NK-92 treated with Interleukin-12 subunit alpha and Interleukin-12 subunit beta, amount 100 ng/mL, for 24 hours (cell line): ENCODE measurements at regions not wholly inside any gene's neighbourhood (a gene's known extent, or its start where the extent isn't known, plus 50 kb on each side); places are given as distances from the start of the nearest gene placed in this dataset.
"Not testable (repeated sequence)": the region's sequence is repeated elsewhere in the genome, so short reads cannot be mapped to it uniquely, and the experiment has no call there.

Source experiments
- DNase-seq: peaks from one replicate; lab custom pipeline; 2025; lab: John Stamatoyannopoulos, UW

DNA sequence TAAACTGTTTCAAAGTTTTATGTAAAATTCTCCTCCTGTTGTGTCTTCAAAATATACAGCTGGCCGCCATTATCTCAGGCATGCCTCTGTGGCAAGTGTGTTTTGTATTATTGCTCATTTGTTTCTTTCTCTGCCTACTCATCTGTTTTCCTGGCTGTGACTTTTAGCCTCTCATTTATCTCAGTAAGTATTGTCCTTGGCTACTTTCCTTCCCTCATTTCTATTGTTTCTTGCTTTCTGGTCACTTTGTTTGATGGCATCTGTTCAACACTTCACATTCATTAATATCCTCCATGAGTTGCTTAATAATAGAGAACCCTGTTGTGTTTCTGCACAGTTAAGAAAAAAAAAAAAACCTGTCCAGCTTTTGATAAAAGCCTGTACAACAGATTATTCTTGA, 869.4 kb downstream of the PCDH17 start:
- DNase-seq: no peak

DNA sequence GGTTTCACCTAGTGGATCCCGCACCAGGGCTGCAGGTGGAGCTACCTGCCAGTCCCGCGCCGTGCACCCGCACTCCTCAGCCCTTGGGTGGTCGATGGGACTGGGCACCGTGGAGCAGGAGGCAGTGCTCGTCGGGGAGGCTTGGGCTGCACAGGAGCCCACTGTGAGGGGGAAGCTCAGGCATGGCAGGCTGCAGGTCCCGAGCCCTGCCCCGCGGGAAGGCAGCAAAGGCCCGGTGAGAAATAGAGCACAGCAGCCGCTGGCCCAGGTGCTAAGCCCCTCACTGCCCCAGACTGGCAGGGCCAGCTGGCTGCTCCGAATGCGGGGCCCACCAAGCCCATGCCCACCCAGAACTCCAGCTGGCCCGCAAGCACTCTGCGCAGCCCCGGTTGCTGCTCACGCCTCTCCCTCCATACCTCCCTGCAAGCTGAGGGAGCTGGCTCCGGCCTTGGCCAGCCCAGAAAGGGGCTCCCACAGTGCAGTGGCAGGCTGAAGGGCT, 872.7 kb downstream of the PCDH17 start:
- not testable (repeated sequence) for DNase-seq

DNA sequence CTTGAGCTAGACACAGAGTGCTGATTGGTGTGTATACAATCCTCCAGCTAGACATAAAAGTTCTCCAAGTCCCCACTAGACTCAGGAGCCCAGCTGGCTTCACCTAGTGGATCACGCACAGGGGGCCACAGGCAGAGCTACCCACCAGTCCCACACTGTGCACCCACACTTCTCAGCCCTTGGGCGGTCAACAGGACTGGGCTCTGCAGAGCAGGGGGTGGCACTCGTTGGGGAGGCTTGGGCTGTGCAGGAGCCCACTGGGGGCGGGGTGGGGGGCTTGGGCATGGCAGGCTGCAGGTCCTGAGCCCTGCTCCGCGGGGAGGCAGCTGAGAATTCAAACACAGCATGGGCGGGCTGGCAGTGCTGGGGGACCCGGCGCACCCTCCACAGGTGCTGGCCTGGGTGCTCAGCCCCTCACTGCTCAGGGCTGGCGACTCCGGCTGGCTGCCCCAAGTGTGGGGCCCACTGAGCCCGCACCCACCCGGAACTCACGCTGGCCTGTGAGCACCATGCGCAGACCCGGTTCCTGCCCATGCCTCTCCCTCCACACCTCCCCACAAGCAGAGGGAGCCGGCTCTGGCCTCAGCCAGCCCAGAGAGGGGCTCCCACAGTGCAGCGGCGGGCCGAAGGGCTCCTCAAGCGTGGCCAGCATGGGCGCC, 873.8 kb downstream of the PCDH17 start:
- not testable (repeated sequence) for DNase-seq

DNA sequence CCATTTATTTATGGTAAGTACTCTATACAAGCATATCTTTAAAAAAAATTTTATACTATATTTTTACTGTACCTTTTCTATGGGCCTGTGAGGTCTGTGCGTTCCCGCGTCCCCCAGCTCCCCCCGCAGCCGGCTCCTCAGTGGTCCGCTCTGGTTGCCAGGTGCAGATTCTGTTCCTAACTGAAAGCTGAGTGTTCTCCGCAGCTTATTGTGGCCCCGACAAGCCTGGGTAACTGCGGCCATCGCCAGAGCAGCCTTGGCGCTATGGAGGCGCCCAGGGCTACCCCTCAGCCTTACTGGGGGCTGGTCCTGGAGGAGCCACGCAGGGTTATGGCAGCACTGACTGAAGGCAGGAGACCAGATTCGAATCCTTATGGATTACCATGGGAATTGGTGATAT, 896.8 kb downstream of the PCDH17 start:
- DNase-seq: no peak

DNA sequence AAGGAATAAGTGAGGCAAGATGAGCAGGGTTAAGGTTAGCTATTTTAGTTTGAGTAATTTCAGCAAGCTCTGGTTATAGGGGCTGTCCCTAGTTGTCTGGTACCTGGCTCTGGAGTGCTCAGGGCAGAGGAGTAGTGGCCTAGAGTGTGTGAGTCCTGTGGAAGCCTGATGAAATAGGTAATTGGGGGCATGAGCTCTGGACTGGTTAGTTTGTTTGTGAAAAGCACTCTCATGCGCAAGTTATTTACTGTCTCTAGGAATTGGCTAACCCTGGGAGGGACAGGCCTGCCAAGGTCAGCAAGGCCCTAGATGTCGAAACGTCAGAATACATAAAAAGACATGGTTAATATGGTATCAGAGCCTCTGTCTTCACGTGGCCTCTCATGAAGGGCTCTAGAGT, 900.1 kb downstream of the PCDH17 start:
- no peak for DNase-seq

DNA sequence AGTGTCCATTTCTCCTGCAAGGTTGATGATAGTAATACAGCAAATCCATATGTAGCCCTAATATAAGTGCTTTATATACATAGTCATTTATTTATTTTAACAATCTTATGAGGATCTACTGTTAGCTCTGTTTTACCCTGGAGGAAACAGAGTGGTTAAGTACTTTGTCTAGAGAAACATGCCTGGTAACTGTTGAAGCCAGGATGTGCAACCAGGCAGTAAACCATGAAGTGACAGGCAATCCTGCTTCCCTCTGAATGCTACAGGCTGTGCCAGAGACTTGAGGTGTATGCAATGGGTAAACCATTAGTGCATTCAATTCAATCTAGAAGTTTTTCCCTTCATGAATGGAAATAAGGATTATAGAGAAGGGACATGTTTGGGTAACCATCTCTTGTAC, 911.0 kb downstream of the PCDH17 start:
- no peak for DNase-seq

DNA sequence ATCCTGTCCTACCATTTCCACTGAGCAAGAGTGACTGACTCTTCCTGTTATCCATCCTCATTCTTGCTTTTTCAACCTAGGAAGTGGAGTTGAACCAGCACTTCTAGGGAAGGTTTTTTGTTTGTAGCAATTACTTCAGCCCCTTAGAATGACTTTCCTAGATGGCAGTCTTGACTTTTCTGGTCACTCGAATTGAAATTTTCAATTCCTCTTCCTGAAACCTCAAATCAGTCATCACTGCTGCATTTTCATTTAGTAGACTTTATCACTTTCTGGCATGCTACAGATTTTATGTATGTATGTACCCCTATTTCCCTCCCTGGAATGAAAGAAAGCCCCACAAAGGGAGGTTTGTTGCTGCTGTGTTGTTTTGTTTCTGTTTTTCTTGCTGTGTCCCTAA, 915.9 kb downstream of the PCDH17 start:
- DNase-seq: no peak

DNA sequence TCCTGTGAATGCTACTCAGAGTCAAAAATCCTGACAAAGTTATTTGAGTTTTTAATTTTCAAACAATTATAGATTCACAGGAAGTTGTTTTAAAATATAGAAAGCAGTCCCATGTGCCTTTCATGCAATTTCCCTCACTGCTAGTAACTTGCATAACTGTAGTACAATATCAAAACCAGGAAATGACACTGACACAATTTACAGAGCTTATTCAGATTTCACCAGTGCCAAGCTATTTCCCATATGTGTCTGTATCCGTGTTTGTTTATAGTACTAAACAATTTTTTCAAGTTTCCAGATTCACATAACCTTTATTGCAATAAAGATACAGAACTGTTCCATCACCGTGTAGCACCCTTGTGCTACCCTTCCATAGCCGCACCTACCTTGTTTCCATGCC, 934.6 kb downstream of the PCDH17 start:
- DNase-seq: no peak

DNA sequence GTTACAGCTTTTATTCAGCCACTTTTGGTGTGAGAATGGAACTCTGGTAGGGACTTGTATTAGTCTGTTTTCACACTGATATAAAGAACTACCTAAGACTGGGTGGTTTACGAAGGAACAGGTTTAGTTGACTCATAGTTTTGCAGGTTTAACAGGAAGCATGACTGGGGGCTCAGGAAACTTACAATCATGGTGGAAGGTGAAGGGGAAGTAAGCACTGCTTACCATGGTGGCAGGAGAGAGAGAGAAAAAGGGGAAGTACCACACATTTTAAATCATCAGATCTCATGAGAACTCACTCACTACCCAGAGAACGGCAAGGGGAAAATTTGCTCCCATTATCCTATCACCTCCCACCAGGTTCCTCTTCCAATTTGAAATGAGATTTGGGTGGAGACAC, 942.2 kb downstream of the PCDH17 start:
- no peak for DNase-seq

DNA sequence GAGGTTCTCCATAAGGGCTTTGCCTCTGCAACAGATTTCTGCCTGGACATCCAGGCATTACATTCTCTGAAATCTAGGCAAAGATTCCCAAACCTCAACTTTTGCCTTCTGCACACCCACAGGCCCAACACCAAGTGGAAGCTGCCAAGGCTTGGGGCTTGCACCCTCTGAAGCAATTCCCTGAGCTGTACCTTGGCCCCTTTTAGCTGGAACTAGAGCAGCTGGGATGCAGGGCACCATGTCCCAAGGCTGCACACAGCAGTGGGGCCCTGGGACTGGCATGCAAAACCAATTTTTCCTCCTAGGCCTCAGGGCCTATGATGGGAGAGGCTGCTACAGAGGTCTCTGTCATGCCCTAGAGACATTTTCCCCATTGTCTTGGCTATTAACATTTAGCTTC, 943.2 kb downstream of the PCDH17 start:
- no peak for DNase-seq

DNA sequence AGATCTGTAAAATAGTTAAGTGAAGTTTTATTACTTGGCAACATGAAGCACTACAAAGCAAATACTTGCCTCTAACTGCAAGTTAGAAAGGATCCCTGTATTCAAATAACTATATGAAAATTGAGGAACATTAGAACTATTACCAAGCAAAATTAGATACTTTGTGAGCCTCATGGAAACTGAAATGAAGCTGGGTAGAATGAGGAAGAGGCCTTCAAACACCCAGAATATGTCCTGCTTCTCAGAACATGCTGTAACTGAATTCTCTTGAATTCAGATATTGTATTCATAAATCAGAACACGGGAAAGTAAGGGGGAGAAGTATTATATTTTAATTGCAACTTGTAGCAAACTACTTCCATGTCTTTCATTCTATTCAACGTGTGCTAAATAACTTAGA, 947.9 kb downstream of the PCDH17 start:
- DNase-seq: no peak

DNA sequence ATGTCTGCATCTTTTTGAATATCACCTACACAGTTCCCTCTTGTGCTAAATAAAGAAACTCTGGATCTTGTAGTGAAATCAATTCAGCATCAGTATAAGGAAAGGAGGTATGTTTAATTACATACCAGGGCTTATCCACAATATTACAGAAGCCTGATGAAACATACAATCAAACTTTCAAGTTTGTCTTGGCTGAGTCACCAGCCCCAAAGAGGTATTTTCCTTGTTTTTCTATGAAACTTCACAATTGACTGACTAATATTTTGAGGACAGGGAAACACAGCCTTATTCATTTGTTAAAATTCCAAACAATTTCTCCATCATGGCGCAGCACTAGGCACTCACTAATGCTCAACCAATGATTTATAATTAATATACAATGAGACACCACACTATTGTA, 952.4 kb downstream of the PCDH17 start:
- no peak for DNase-seq

DNA sequence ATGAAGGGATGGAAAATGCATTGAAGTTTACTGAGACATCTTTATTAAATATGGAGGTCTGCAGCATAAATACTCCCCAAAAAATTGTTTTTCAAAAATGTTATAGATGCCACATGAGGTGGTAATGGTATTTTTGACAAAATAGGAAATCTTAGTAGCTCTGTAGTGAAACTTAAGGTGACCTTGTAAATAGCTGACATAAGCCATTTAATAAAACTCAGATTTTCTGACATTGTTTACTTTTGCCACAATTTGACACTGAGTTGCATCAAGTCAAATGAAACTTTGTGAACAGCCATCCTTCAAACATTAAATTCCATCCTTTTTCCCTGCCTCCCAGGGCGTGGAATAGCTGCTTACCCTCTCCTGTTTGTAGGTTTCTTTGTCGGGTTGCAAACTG, 953.1 kb downstream of the PCDH17 start:
- DNase-seq: no peak

DNA sequence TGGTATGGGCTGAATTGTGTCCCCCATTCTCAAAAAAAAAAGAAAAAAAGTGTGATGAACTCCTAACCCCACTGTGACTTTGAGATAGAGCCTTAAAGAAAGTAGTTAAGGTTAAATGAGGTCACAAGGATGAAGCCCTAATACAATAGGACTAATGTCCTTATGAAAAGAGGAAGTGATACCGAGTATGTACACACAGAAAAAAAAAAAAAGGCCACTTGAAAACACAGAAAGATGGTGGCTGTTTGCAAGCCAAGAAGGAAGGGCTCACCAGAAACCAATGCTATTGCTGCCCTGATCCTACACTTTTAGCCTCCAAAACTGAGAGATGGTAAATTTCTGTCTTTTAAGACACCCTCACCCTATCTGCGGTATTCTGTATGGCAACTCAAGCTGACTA, 955.6 kb downstream of the PCDH17 start:
- no peak for DNase-seq

DNA sequence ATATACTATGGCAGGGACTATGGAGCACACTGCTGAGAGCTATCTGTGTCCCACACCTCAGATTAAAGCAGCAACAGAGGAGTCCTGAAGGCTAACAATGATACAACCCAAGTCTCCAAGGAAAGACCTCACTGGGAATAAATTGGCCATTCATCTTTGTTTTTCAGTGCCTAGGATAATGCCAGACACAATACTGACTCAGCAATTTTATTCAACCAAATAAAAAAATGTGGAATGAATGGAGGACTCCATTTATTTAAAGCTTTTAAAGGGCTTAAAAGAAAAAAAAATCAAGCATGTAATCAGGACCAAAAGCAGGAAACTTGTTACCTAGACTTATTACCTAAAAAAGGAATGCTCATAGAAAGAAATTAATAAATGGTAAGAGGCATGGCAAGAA, 960.5 kb downstream of the PCDH17 start:
- no peak for DNase-seq

DNA sequence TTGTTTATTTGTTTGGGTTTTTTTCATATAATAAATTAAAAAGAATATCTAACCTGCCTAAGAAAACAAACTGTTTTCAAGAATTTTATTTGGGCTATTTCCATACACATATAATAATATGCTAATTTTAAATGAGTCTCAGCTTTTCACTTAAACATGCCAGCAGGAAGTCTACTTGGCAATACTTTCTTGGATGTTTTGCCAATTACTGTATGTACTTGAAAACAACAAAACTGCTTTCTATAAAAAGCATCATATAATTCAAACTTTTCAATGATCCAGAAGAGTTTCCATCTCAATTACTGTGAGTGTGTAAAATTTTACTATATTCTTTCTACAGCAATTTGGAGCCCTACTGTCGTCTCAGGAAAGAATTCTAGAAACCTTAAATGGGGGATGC, 961.2 kb downstream of the PCDH17 start:
- DNase-seq: no peak

DNA sequence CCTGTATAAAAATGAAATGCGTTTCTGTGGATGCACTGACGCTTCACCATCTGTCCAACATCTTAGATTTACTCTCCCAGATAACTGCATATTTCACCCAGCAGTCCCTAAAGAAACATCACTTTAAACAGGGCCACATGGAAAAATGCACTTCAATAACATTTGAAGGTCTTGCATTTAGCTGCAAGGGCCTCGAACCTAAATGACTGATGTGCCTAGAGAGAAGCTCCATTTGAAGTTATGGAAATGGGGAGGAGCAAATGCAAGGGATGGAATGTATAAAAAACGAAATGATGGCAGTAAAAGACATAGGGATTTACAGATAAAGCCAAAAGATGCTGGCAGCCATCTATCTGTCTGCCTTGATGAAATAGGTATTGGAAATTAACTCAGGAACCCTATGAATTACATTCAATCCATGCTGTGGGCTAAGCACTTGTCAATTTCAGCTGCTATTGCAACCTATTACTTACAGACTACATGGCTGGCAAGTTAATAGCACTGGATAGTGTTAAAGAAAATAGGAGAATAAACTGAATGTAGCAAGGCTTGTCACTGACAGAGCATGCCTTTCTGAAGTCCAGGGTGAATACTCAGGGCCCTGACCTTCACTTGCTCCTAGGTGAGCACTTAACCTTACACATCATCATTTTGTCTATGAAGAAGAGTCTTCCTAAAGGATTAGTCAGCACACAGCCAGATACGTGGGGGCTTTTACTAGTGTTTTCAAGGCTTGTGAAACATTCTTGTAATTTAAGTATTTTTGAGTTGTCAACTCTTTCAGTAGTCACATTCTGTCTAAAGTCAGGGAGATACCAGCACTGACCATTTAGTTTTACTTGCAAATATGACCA, 963.4 kb downstream of the PCDH17 start:
- DNase-seq: no peak

DNA sequence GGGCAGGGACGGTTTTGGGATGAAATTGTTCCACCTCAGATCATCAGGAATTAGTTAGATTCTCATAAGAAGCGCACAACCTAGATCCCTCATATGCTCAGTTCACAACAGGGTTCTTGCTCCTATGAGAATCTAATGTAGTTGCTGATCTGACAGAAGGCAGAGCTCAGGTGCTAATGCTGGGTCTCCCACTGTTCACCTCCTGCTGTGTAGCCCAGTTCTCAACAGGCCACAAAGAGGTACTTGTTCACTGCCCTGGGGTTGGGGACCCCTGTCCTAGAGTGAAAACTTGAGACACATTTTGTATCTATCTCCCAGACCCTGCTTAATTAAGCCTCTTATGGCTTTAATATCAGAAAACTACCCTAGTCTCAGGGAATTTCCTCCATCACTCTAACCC, 966.0 kb downstream of the PCDH17 start:
- no peak for DNase-seq

DNA sequence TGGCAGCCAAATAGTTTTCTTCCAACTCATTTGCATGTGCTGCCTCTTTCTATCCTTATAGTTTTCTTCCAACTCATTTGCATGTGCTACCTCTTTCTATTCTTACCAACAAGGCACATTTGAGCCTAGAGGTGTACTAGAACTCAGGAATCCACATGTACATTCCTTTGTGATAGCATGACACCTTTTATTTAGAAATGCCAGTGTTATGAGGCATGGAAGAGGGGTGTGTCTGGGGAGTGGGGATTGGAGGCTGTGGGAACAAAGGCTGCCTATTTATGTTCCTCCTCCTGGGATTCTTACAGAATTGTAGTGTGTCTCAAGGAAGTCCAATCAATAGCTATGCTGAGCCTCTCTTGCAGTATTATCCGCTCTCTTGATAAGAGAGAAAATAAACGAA, 966.7 kb downstream of the PCDH17 start:
- DNase-seq: no peak

DNA sequence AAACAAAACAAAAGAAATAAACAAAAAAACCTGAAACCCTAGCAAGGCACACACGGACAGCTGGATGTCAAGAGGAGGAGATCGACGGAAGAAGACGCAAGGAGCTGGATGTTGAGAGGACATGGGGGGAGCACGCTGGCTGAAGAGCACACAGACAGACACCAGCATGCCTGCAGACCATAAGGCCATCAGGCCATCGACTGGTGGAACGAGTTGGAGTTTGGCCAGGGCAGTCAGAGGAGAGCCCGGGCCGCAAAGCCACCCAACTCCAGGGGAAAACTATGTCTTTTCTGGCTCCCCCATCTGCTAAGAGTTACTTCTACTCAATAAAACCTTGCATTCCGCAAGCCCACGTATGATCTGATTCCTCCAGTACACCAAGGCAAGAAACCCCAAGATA, 979.6 kb downstream of the PCDH17 start:
- DNase-seq: no peak

DNA sequence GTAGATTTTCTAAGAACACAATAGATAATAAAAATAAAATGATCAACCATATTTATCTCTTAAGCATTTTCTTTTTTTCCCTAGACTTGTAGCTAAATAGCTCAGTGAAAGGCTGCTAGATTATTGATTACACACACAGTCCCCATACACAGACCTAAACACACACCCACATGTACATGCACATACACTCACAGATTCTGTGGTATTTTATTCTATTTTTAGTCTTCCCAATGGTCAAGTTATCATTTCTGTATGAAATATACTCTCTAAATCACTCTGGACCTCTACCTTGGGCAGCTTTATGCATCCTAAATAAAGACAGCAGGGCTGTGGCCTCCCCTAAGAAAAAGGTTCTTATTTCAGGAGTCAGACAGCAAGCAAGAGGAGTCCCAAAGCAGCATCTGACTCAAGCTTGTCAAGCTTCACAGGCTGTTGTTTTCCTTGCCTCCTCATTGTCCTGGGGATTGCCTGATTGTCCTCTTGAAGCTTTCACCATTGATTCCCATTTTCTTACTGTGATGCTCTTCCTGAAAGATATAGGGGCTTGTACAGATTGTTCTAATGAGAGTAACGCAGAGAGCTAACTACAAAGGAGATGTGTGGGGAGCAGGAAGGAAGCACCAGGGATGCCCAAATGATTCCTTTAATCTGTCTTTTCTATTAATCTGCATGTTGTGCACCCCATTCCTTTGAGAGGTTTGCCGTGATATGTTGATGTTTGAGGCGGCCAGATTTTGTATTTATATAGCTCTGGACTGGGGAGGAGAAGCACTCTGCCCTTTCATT, 986.5 kb downstream of the PCDH17 start:
- no peak for DNase-seq

DNA sequence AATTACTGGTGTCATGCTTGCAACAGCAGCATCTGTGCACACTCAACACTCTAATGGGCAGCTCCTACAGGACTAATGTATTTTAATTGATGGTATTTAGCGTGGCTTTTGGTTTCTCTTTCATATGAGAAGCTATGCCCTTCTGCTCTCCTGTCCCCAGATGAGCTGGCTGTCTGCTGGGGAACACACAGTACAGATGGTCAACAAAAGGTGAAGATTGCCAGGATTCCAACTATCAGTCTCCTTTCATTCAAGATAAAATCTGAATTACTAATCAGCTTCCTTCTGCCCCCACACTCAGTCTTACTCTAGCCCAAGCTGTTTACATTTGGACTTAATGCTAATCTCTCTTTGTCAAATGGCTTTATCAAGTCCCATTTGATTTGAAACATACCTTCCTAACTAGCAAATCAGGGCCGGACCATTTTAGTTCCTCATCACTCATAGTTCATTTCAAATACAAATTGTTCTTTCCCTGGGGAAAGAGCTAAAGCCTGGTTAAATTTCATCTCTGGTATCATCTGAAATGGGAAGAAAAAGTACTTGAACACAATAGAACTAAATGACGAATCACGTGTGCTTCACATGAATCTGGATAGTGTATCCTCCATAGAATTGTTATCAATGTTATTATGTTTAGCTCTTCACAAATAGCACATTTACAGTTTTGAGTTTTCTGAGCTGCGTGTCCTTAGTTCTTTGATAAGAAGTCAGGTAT, 988.0 kb downstream of the PCDH17 start:
- DNase-seq: no peak
